ENCODE measurements at regions not wholly inside any gene's neighbourhood (a gene's known extent, or its start where the extent isn't known, plus 50 kb on each side); places are given as distances from the start of the nearest gene placed in this dataset.
"Not testable (repeated sequence)": the region's sequence is repeated elsewhere in the genome, so short reads cannot be mapped to it uniquely, and the experiment has no call there.

GRCh38 chr4:162817374-162817773 lies 349.3 kb downstream of the NAF1 start:
- TF ChIP-seq, protein P1, sequence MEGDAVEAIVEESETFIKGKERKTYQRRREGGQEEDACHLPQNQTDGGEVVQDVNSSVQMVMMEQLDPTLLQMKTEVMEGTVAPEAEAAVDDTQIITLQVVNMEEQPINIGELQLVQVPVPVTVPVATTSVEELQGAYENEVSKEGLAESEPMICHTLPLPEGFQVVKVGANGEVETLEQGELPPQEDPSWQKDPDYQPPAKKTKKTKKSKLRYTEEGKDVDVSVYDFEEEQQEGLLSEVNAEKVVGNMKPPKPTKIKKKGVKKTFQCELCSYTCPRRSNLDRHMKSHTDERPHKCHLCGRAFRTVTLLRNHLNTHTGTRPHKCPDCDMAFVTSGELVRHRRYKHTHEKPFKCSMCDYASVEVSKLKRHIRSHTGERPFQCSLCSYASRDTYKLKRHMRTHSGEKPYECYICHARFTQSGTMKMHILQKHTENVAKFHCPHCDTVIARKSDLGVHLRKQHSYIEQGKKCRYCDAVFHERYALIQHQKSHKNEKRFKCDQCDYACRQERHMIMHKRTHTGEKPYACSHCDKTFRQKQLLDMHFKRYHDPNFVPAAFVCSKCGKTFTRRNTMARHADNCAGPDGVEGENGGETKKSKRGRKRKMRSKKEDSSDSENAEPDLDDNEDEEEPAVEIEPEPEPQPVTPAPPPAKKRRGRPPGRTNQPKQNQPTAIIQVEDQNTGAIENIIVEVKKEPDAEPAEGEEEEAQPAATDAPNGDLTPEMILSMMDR (IDR thresholded peaks at IDR 0.05) = not testable (repeated sequence)
- not testable (repeated sequence) for TF ChIP-seq POLR2A (IDR thresholded peaks at IDR 0.05)
